ENCODE measurements at regions not wholly inside any gene's neighbourhood (a gene's known extent, or its start where the extent isn't known, plus 50 kb on each side); places are given as distances from the start of the nearest gene placed in this dataset.

- TF ChIP-seq, protein P1, sequence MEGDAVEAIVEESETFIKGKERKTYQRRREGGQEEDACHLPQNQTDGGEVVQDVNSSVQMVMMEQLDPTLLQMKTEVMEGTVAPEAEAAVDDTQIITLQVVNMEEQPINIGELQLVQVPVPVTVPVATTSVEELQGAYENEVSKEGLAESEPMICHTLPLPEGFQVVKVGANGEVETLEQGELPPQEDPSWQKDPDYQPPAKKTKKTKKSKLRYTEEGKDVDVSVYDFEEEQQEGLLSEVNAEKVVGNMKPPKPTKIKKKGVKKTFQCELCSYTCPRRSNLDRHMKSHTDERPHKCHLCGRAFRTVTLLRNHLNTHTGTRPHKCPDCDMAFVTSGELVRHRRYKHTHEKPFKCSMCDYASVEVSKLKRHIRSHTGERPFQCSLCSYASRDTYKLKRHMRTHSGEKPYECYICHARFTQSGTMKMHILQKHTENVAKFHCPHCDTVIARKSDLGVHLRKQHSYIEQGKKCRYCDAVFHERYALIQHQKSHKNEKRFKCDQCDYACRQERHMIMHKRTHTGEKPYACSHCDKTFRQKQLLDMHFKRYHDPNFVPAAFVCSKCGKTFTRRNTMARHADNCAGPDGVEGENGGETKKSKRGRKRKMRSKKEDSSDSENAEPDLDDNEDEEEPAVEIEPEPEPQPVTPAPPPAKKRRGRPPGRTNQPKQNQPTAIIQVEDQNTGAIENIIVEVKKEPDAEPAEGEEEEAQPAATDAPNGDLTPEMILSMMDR (IDR thresholded peaks at IDR 0.05) = no peak
- no peak for TF ChIP-seq ZFX (IDR thresholded peaks at IDR 0.05; ENCODE audit: borderline replicate concordance)
Measured at GRCh38 chr2:217462121-217462520, 540.7 kb downstream of the TNS1 start.
